Osteoblast (primary cell): ENCODE measurements at regions not wholly inside any gene's neighbourhood (a gene's known extent, or its start where the extent isn't known, plus 50 kb on each side); places are given as distances from the start of the nearest gene placed in this dataset.

ENCODE experiments used
- DNase-seq: peaks from one replicate; pipeline ENCODE4 v3.0.0; 2011; ENCODE audit warnings: low spot score, mixed read lengths; ENCODE audit not compliant: insufficient read length; ENCODE audit errors: missing footprints
- H2AFZ ChIP-seq: 2 replicates; pipeline ENCODE4 v1.6.0; 2011; ENCODE audit warnings: mild to moderate bottlenecking, low read length
- H3K27ac ChIP-seq: 2 replicates; pipeline ENCODE4 v1.5.1; 2011; ENCODE audit warnings: mild to moderate bottlenecking, low read depth, low read length, moderate library complexity
- H3K27me3 ChIP-seq: 2 replicates; pipeline ENCODE4 v1.6.0; 2012; ENCODE audit warnings: mild to moderate bottlenecking, control low read depth, inconsistent platforms, low read length, moderate library complexity; ENCODE audit not compliant: insufficient read depth
- H3K36me3 ChIP-seq: 2 replicates; pipeline ENCODE4 v1.5.1; 2011; ENCODE audit warnings: mild to moderate bottlenecking, low read length, control low read depth, moderate library complexity; ENCODE audit not compliant: insufficient read depth
- H3K4me1 ChIP-seq: 2 replicates; pipeline ENCODE4 v1.5.1; 2011; ENCODE audit warnings: mild to moderate bottlenecking, low read length, control low read depth, moderate library complexity; ENCODE audit not compliant: insufficient read depth
- H3K4me2 ChIP-seq: 2 replicates; pipeline ENCODE4 v1.6.0; 2011; ENCODE audit warnings: mild to moderate bottlenecking, low read length; ENCODE audit not compliant: insufficient read depth
- H3K4me3 ChIP-seq: fragments of 200-600 bp; sonication (generic); 3 replicates; pipeline ENCODE4 v1.5.1; 2012; ENCODE audit warnings: mild to moderate bottlenecking, low read length, inconsistent platforms; ENCODE audit not compliant: insufficient read depth
- H3K79me2 ChIP-seq: 2 replicates; pipeline ENCODE4 v1.6.0; 2012; ENCODE audit warnings: mild to moderate bottlenecking, low read length, control low read depth, inconsistent platforms; ENCODE audit not compliant: insufficient read depth
- H3K9me3 ChIP-seq: 2 replicates; pipeline ENCODE4 v1.5.1; 2011; ENCODE audit warnings: low read depth, low read length, control low read depth
- H4K20me1 ChIP-seq: 2 replicates; pipeline ENCODE4 v1.6.0; 2012; ENCODE audit warnings: mild to moderate bottlenecking, low read length, control low read depth; ENCODE audit not compliant: insufficient read depth
- TF ChIP-seq, protein P1 (sequence below): IDR thresholded peaks from 2 replicates; pipeline ENCODE4 v1.5.1; 2011; ENCODE audit warnings: mild to moderate bottlenecking, low read depth, low read length, moderate library complexity; ENCODE audit errors: extremely low read depth

DNA sequence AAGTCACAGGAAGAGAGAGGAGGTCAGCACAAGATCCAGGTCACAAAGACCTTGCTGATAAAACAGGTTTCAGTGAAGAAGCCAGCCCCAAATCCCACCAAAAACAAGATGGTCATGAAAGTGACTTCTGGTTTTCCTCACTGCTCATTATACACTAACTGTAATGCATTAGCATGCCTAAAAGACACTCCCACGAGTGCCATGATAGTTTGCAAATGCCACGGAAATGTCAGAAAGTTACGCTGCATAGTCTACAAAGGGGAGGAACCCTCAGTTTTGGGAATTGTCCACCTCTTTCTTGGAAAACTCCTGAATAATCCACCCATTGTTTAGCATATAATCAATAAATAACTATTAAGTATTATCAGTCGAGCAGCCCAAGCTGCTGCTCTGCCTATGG is 427.2 kb downstream of the RFPL4B start:
- no peaks in the 10 kb centered on the region for H3K27me3 ChIP-seq
- DNase-seq: no peak
- TF ChIP-seq, protein P1, sequence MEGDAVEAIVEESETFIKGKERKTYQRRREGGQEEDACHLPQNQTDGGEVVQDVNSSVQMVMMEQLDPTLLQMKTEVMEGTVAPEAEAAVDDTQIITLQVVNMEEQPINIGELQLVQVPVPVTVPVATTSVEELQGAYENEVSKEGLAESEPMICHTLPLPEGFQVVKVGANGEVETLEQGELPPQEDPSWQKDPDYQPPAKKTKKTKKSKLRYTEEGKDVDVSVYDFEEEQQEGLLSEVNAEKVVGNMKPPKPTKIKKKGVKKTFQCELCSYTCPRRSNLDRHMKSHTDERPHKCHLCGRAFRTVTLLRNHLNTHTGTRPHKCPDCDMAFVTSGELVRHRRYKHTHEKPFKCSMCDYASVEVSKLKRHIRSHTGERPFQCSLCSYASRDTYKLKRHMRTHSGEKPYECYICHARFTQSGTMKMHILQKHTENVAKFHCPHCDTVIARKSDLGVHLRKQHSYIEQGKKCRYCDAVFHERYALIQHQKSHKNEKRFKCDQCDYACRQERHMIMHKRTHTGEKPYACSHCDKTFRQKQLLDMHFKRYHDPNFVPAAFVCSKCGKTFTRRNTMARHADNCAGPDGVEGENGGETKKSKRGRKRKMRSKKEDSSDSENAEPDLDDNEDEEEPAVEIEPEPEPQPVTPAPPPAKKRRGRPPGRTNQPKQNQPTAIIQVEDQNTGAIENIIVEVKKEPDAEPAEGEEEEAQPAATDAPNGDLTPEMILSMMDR: no peak
- H3K79me2 ChIP-seq: no peaks in the 10 kb centered on the region
- no peak overlapping the region for H3K4me3 ChIP-seq
- no peak overlapping the region for H3K4me2 ChIP-seq
- H3K4me1 ChIP-seq: peaks cover 8% of the 10 kb centered on the region
- H3K36me3 ChIP-seq: no peaks in the 10 kb centered on the region
- H2AFZ ChIP-seq: no peak overlapping the region
- H4K20me1 ChIP-seq: no peaks in the 10 kb centered on the region
- no peak overlapping the region for H3K27ac ChIP-seq
- H3K9me3 ChIP-seq: no peaks in the 10 kb centered on the region

DNA sequence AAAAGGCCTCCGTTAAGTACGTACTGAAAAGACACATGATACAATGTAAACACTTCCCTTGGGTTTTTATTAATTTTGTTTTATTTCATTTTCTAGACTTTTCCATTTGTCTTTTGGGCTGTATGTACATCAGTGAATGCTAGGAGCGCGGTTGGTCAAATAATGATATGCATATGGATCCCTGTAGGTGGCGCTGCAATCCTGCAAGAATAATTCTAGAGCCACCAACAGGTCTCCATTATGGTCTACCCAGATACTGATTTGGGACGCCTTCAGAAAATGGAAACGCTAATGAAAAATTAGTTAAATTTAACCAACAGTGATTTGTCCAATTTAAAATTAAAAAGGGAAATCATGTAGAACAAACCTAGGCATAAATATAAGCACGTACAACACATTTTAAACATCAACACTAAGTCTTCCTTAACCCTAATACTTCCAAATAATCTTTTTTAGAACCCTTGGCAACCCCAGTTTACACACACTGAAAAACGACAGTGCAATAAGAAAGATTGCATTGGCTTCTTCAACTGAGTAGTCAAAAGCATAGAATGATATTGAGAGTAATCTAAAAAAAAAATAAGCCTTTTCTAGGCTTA is 433.5 kb downstream of the RFPL4B start:
- Histone ChIP-seq H4K20me1 (no peaks in the 10 kb centered on the region), H3K27me3 (no peaks in the 10 kb centered on the region), H3K4me1 (peaks cover 8% of the 10 kb centered on the region), H3K4me2 (peak overlapping the region; percentile 37), H3K27ac (peak overlapping the region; percentile 37), H3K9me3 (no peaks in the 10 kb centered on the region), H3K36me3 (no peaks in the 10 kb centered on the region), H3K79me2 (no peaks in the 10 kb centered on the region), H3K4me3 (no peak overlapping the region), H2AFZ (peak overlapping the region; percentile 48)
- TF ChIP-seq, protein P1: peak; percentile 79
- DNase-seq: peak; percentile 80

- Histone ChIP-seq H3K27me3 (no peaks in the 10 kb centered on the region), H3K9me3 (no peaks in the 10 kb centered on the region), H3K4me2 (no peak overlapping the region), H4K20me1 (no peaks in the 10 kb centered on the region), H2AFZ (peak overlapping the region; percentile 26), H3K4me3 (no peak overlapping the region), H3K36me3 (no peaks in the 10 kb centered on the region), H3K27ac (no peak overlapping the region), H3K79me2 (no peaks in the 10 kb centered on the region), H3K4me1 (peaks cover 8% of the 10 kb centered on the region)
- TF ChIP-seq, protein P1: peak; percentile 25
- DNase-seq: no peak
Measured at GRCh38 chr6:112781241-112781640, 434.1 kb downstream of the RFPL4B start.

DNA sequence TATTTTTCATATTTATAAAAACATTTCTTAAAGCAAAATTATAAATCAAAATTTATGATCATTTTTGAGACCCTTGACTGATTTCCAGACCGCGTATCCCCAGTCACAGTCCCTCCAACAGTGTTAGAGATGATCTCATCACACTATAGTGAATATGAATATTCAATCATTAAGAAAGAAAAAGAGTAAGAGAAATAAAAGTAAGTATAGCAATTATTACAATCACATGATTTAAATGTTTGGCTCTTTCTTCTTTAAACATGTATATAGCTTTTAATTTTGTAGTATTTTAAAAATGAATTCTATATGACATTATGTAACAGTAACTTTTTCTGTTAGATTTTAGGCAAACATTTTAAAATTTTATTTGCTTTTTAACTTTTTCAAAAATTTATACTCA is 438.3 kb downstream of the RFPL4B start:
- H3K9me3 ChIP-seq: no peaks in the 10 kb centered on the region
- no peaks in the 10 kb centered on the region for H3K79me2 ChIP-seq
- H3K4me2 ChIP-seq: no peak overlapping the region
- no peaks in the 10 kb centered on the region for H4K20me1 ChIP-seq
- no peak for DNase-seq
- H2AFZ ChIP-seq: no peak overlapping the region
- H3K4me3 ChIP-seq: no peak overlapping the region
- H3K27ac ChIP-seq: no peak overlapping the region
- TF ChIP-seq, protein P1: no peak
- H3K36me3 ChIP-seq: no peaks in the 10 kb centered on the region
- no peaks in the 10 kb centered on the region for H3K27me3 ChIP-seq
- H3K4me1 ChIP-seq: peaks cover 8% of the 10 kb centered on the region
